NOMO-1 (cell line): ENCODE measurements at regions not wholly inside any gene's neighbourhood (a gene's known extent, or its start where the extent isn't known, plus 50 kb on each side); places are given as distances from the start of the nearest gene placed in this dataset.
"Not testable (repeated sequence)": the region's sequence is repeated elsewhere in the genome, so short reads cannot be mapped to it uniquely, and the experiment has no call there.

Experiments
- DNase-seq, 2 experiments: peaks; one replicate each; lab custom pipeline; 2025; ENCODE audit not compliant: unreplicated experiment in 2 of 2; lab: John Stamatoyannopoulos, UW

GRCh38 chr5:171706736-171707441 lies 78.7 kb upstream of the SMIM23 start:
- DNase-seq, result no peak

- no peak for DNase-seq
These were observed 78.2 kb upstream of the SMIM23 start for GRCh38 chr5:171707442-171707792.

GRCh38 chr5:171709930-171710329 lies 75.7 kb upstream of the SMIM23 start:
- no peak for DNase-seq

- DNase-seq, result no peak
These were observed 75.1 kb upstream of the SMIM23 start for GRCh38 chr5:171710451-171711024.

- no peak for DNase-seq
These were observed 74.0 kb upstream of the SMIM23 start for GRCh38 chr5:171711571-171711970.

- DNase-seq, result no peak
These were observed 73.0 kb upstream of the SMIM23 start for GRCh38 chr5:171712616-171713015.

- no peak for DNase-seq
These were observed 72.5 kb upstream of the SMIM23 start for GRCh38 chr5:171713152-171713551.

- no peak for DNase-seq
These were observed 71.4 kb upstream of the SMIM23 start for GRCh38 chr5:171714261-171714660.

- DNase-seq, result no peak
These were observed 70.8 kb upstream of the SMIM23 start for GRCh38 chr5:171714851-171715250.

GRCh38 chr5:171715551-171715950 lies 70.1 kb upstream of the SMIM23 start:
- DNase-seq, result no peak

- no peak for DNase-seq
These were observed 65.5 kb upstream of the SMIM23 start for GRCh38 chr5:171720086-171720485.

GRCh38 chr5:171721464-171721863 lies 64.2 kb upstream of the SMIM23 start:
- DNase-seq, result peak in 1 of 2 experiments; percentile 38

- no peak for DNase-seq
These were observed 61.0 kb upstream of the SMIM23 start for GRCh38 chr5:171724468-171725204.

GRCh38 chr5:171725205-171725601 lies 60.4 kb upstream of the SMIM23 start:
- no peak for DNase-seq

- DNase-seq, result not testable (repeated sequence)
These were observed 58.8 kb upstream of the SMIM23 start for GRCh38 chr5:171726819-171727218.

GRCh38 chr5:171728686-171729085 lies 56.9 kb upstream of the SMIM23 start:
- no peak for DNase-seq
